IMR-90 (cell line): ENCODE measurements at regions not wholly inside any gene's neighbourhood (a gene's known extent, or its start where the extent isn't known, plus 50 kb on each side); places are given as distances from the start of the nearest gene placed in this dataset.

Experiments used
- ATAC-seq: fragments of 200-7000 bp; cut with Tn5 transposase; 2 replicates; pipeline ENCODE4 v1.9.1; 2020; ENCODE audit warnings: low read depth, mild to moderate bottlenecking, moderate library complexity
- BruUV-seq: library from RNA; stranded (reverse); fragments of 400-500 nt; replicated peaks from 2 replicates; lab custom pipeline; 2021; lab: Mats Ljungman, UMichigan
- CTCF ChIA-PET: fragments of 300-600 bp; formaldehyde crosslinking; extraction: SDS; loops from one replicate; lab custom pipeline; 2021; ENCODE audit warnings: antibody characterized with exemption; lab: Yijun Ruan, JAX
- POLR2A ChIA-PET: fragments of 300-600 bp; sonication (Branson Sonifier 250); formaldehyde crosslinking; loops from one replicate; lab custom pipeline; 2022; ENCODE audit warnings: antibody characterized with exemption; ENCODE audit not compliant: unreplicated experiment; lab: Charles Lee
- DNase-seq: peaks from one replicate; pipeline ENCODE4 v3.0.0; 2013
- H2AFZ ChIP-seq: replicated peaks from 2 replicates; pipeline ENCODE3; 2013; ENCODE audit warnings: low read length, mild to moderate bottlenecking; ENCODE audit not compliant: poor library complexity
- H2AK5ac ChIP-seq: 2 replicates; pipeline ENCODE4 v1.6.1; 2013; ENCODE audit warnings: low read depth, low read length, inconsistent platforms
- H2AK9ac ChIP-seq: replicated peaks from 2 replicates; pipeline ENCODE3; 2013; ENCODE audit warnings: mild to moderate bottlenecking, low read depth, low read length, moderate library complexity; ENCODE audit not compliant: poor library complexity
- H2BK120ac ChIP-seq: 2 replicates; pipeline ENCODE4 v1.6.1; 2013; ENCODE audit warnings: low read depth, low read length, inconsistent platforms
- H2BK15ac ChIP-seq: 3 replicates; pipeline ENCODE4 v1.6.1; 2013; ENCODE audit warnings: low read depth, low read length, inconsistent platforms
- H2BK20ac ChIP-seq: 2 replicates; pipeline ENCODE4 v1.6.1; 2013; ENCODE audit warnings: low read depth, mild to moderate bottlenecking, inconsistent platforms, low read length, moderate library complexity
- H2BK5ac ChIP-seq: 2 replicates; pipeline ENCODE4 v1.6.1; 2013; ENCODE audit warnings: mild to moderate bottlenecking, low read depth, low read length, inconsistent platforms; ENCODE audit not compliant: poor library complexity, severe bottlenecking
- H3K14ac ChIP-seq: replicated peaks from 2 replicates; pipeline ENCODE4 v1.6.1; 2013; ENCODE audit warnings: low read depth, low read length, inconsistent platforms
- H3K18ac ChIP-seq: 2 replicates; pipeline ENCODE4 v1.6.1; 2013; ENCODE audit warnings: low read depth, low read length, control low read depth
- H3K23ac ChIP-seq: 2 replicates; pipeline ENCODE4 v1.6.1; 2013; ENCODE audit warnings: low read depth, low read length, inconsistent platforms
- H3K27ac ChIP-seq: 2 replicates; pipeline ENCODE4 v1.5.1; 2013; ENCODE audit warnings: mild to moderate bottlenecking, control low read depth, low read length; ENCODE audit not compliant: insufficient read depth
- H3K27me3 ChIP-seq: 2 replicates; pipeline ENCODE4 v1.6.1; 2013; ENCODE audit warnings: low read length; ENCODE audit not compliant: control insufficient read depth, insufficient read depth
- H3K36me3 ChIP-seq: 2 replicates; pipeline ENCODE4 v1.6.1; 2013; ENCODE audit warnings: low read length, mixed read lengths; ENCODE audit not compliant: control insufficient read depth, insufficient read depth
- H3K4ac ChIP-seq: 2 replicates; pipeline ENCODE4 v1.6.1; 2013; ENCODE audit warnings: low read depth, low read length, inconsistent platforms
- H3K4me1 ChIP-seq: 2 replicates; pipeline ENCODE4 v1.6.1; 2013; ENCODE audit warnings: low read length, mixed read lengths; ENCODE audit not compliant: control insufficient read depth, insufficient read depth
- H3K4me2 ChIP-seq: 2 replicates; pipeline ENCODE4 v1.6.1; 2013; ENCODE audit warnings: low read depth, mild to moderate bottlenecking, control low read depth, low read length, moderate library complexity
- H3K4me3 ChIP-seq: 2 replicates; pipeline ENCODE4 v1.5.1; 2013; ENCODE audit warnings: low read depth, mild to moderate bottlenecking, control low read depth, low read length, moderate library complexity; ENCODE audit not compliant: insufficient read depth
- H3K56ac ChIP-seq: 2 replicates; pipeline ENCODE4 v1.6.1; 2013; ENCODE audit warnings: low read length, inconsistent platforms; ENCODE audit not compliant: insufficient read depth; ENCODE audit errors: extremely low read depth
- H3K79me1 ChIP-seq, 2 experiments: 2 replicates each; pipeline ENCODE4 v1.6.1; 2013; ENCODE audit warnings: low read length in 2 of 2, inconsistent platforms in 1 of 2, low read depth in 1 of 2
- H3K9ac ChIP-seq: 2 replicates; pipeline ENCODE4 v1.6.1; 2013; ENCODE audit warnings: low read depth, low read length, control low read depth
- H3K9me1 ChIP-seq: 2 replicates; pipeline ENCODE4 v1.6.1; 2013; ENCODE audit warnings: low read length, inconsistent platforms; ENCODE audit not compliant: insufficient read depth
- H3K9me3 ChIP-seq: 2 replicates; pipeline ENCODE4 v1.6.1; 2013; ENCODE audit warnings: low read length; ENCODE audit not compliant: control insufficient read depth, insufficient read depth
- H4K20me1 ChIP-seq: 2 replicates; pipeline ENCODE4 v1.6.1; 2013; ENCODE audit warnings: low read length, inconsistent platforms; ENCODE audit not compliant: insufficient read depth
- H4K5ac ChIP-seq: 2 replicates; pipeline ENCODE4 v1.6.1; 2013; ENCODE audit warnings: mild to moderate bottlenecking, low read depth, low read length, control low read depth
- H4K8ac ChIP-seq, 2 experiments: 2 replicates each; pipeline ENCODE4 v1.6.1; 2013; ENCODE audit warnings: low read depth in 2 of 2, low read length in 2 of 2, control low read depth in 1 of 2, inconsistent platforms in 1 of 2
- H4K91ac ChIP-seq: 2 replicates; pipeline ENCODE4 v1.6.1; 2013; ENCODE audit warnings: low read depth, low read length, inconsistent platforms; ENCODE audit not compliant: insufficient read depth
- BHLHE40 ChIP-seq: fragments of 150-350 bp; IDR thresholded peaks from 2 replicates; pipeline ENCODE4 v1.6.1; 2016; ENCODE audit warnings: mild to moderate bottlenecking, low read depth, low read length
- MAFK ChIP-seq: IDR thresholded peaks from 2 replicates; pipeline ENCODE4 v1.6.1; 2012; ENCODE audit warnings: low read depth, low read length, improper control_type of control experiment
- WGBS, 2 experiments: methylation state at CpG; one replicate each; pipeline versions ENCODE4 v1.1.5 to v1.1.7; 2013; ENCODE audit warnings: missing lambda C conversion rate in 2 of 2; ENCODE audit not compliant: insufficient read length in 1 of 2; ENCODE audit errors: extremely low coverage in 2 of 2; 5-methylcytosine and 5-hydroxymethylcytosine counted together
- dilution Hi-C: fragments of 300-500 bp; cut with HindIII; formaldehyde crosslinking; loops from one replicate; pipeline ENCODE4 v1.14.3; 2018; ENCODE audit warnings: low sequenced_read_pairs; ENCODE audit not compliant: unreplicated experiment
- in situ Hi-C: fragments of 300-500 bp; cut with MboI; formaldehyde crosslinking; loops from 3 replicates; pipeline ENCODE4 v1.14.3; 2019; ENCODE audit warnings: low sequenced_read_pairs, inconsistent platforms, mixed read lengths
- intact Hi-C: fragments of 100-400 bp; cut with micrococcal nuclease; formaldehyde crosslinking; loops from 2 replicates; pipeline ENCODE4 v1.10.0; 2022

GRCh38 chr2:6789559-6790138 is 76.1 kb downstream of the CMPK2 start:
- ATAC-seq, result no peak
- no peak overlapping the region for H3K23ac ChIP-seq
- in situ Hi-C loops, result no loop called here

More at GRCh38 chr2:6789559-6790138, 76.1 kb downstream of the CMPK2 start:
- Histone ChIP-seq H2AK9ac (no peak overlapping the region), H3K18ac (no peak overlapping the region), H3K27me3 (no peaks in the 10 kb centered on the region), H3K9ac (no peak overlapping the region), H3K79me1 (no peaks in the 10 kb centered on the region), H3K9me3 (no peaks in the 10 kb centered on the region; the same call in 1 of the 2 replicates), H3K4ac (no peak overlapping the region), H3K9me1 (no peaks in the 10 kb centered on the region), H3K56ac (no peak overlapping the region), H3K36me3 (no peaks in the 10 kb centered on the region), H2BK120ac (no peak overlapping the region), H4K20me1 (no peaks in the 10 kb centered on the region), H4K8ac (no peak overlapping the region), H3K27ac (no peak overlapping the region), H3K4me1 (no peaks in the 10 kb centered on the region), H2AK5ac (no peak overlapping the region), H3K4me2 (no peak overlapping the region), H2BK5ac (no peak overlapping the region), H4K91ac (no peak overlapping the region), H2AFZ (no peak overlapping the region), H3K4me3 (no peak overlapping the region), H3K14ac (no peak overlapping the region), H4K5ac (no peak overlapping the region), H2BK20ac (no peak overlapping the region), H2BK15ac (no peak overlapping the region)
- intact Hi-C loops, result no loop called here
- WGBS, 2 experiments, result no CpG with 5 or more reads among the region's 6 CpGs
- DNase-seq, result no peak
- TF ChIP-seq MAFK (no peak), BHLHE40 (no peak)
- CTCF ChIA-PET, result interaction anchor here (0.6 kb wide), 1 partner anchor 1438 kb away, joined by 5 read pairs; no protein-coding TSS in a partner anchor
- BruUV-seq, result no TSS peak
- POLR2A ChIA-PET, result no interaction called here
- dilution Hi-C loops, result no loop called here
